Panc1 (cell line): ENCODE measurements at regions not wholly inside any gene's neighbourhood (a gene's known extent, or its start where the extent isn't known, plus 50 kb on each side); places are given as distances from the start of the nearest gene placed in this dataset.

Experiments used
- CTCF ChIP-seq: fragments of 450-650 bp; IDR thresholded peaks from 2 replicates; pipeline ENCODE4 v1.5.1; 2017; ENCODE audit warnings: mild to moderate bottlenecking
- SIN3A ChIP-seq: IDR thresholded peaks from 2 replicates; pipeline ENCODE4 v1.6.1; 2012; ENCODE audit warnings: low read depth, mild to moderate bottlenecking, low read length, moderate library complexity, borderline replicate concordance; ENCODE audit not compliant: insufficient read depth

- no peak for TF ChIP-seq CTCF
- TF ChIP-seq SIN3A, result no peak
These were observed 106.0 kb upstream of the LRIG1 start for GRCh38 chr3:66606868-66607267.
